ENCODE measurements at regions not wholly inside any gene's neighbourhood (a gene's known extent, or its start where the extent isn't known, plus 50 kb on each side); places are given as distances from the start of the nearest gene placed in this dataset.

DNA sequence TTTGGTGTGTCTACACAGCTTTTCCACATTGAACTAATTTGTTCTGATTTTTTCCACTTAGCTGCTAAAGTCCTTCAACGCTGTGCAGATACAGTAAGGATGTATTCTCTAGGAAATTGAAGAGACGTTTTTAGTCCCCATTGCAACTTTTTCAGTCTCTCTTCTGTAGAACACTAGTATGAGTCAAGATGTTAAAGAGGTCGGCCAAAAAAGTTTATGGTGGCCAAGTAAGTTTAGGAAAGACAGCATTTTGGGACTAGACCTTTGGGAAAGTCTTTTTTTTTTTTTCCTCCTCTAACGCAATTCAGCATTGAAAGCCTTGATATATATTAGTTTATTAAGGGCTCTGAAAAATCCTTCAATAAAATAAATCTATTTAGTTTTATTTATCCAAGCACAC is 243.5 kb upstream of the FBXL7 start:
- DNase-seq = no peak
- intact Hi-C loops (cut with DNase I) = no loop called here
- 74 to 76% methylated on average over 4 of the region's 4 CpGs for WGBS, 2 donors
- H3K9me3 ChIP-seq = no peaks in the 10 kb centered on the region
- no peaks in the 10 kb centered on the region for H3K27me3 ChIP-seq
- peaks cover 0 to 19% (median 14%) of the 10 kb centered on the region in 4 donors for H3K4me1 ChIP-seq
- no peak overlapping the region for H3K27ac ChIP-seq
- H3K4me3 ChIP-seq = no peak overlapping the region
- H3K36me3 ChIP-seq = no peaks in the 10 kb centered on the region
- TF ChIP-seq EP300 (IDR thresholded peaks at IDR 0.05) (no peak), POLR2A (IDR thresholded peaks at IDR 0.05) (no peak), POLR2AphosphoS5 (IDR thresholded peaks at IDR 0.05) (no peak)
- TF ChIP-seq, protein P1, sequence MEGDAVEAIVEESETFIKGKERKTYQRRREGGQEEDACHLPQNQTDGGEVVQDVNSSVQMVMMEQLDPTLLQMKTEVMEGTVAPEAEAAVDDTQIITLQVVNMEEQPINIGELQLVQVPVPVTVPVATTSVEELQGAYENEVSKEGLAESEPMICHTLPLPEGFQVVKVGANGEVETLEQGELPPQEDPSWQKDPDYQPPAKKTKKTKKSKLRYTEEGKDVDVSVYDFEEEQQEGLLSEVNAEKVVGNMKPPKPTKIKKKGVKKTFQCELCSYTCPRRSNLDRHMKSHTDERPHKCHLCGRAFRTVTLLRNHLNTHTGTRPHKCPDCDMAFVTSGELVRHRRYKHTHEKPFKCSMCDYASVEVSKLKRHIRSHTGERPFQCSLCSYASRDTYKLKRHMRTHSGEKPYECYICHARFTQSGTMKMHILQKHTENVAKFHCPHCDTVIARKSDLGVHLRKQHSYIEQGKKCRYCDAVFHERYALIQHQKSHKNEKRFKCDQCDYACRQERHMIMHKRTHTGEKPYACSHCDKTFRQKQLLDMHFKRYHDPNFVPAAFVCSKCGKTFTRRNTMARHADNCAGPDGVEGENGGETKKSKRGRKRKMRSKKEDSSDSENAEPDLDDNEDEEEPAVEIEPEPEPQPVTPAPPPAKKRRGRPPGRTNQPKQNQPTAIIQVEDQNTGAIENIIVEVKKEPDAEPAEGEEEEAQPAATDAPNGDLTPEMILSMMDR (IDR thresholded peaks at IDR 0.05) = no peak

DNA sequence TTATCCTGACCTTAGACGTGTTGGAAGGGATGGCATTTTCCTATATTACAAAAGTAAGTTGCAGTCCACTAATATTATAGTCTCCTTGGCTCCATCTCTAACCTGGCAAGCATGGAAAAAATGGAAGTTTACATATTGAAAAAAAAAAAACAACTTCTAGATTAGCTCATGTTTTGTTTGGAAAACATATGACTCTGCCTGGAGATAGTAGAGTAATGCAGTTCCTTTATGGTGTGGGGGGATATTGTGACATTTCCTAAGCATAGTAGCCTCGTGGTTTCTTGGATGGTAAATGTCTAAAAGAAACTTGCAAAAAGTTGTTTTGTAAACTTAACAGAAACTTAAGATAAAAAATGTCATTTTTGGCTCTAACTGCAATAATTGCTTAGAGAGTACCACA is 244.4 kb upstream of the FBXL7 start:
- Histone ChIP-seq H3K4me3 (no peak overlapping the region), H3K27ac (no peak overlapping the region), H3K9me3 (no peaks in the 10 kb centered on the region), H3K27me3 (no peaks in the 10 kb centered on the region), H3K36me3 (no peaks in the 10 kb centered on the region), H3K4me1 (peaks cover 0 to 10% (median 7%) of the 10 kb centered on the region in 4 donors)
- DNase-seq = no peak
- 29 to 43% methylated on average over 2 of the region's 2 CpGs for WGBS, 2 donors
- intact Hi-C loops (cut with DNase I) = no loop called here
- TF ChIP-seq, protein P1 (IDR thresholded peaks at IDR 0.05) = no peak
- no peak for TF ChIP-seq POLR2AphosphoS5 (IDR thresholded peaks at IDR 0.05)
- TF ChIP-seq POLR2A (IDR thresholded peaks at IDR 0.05) = no peak
- no peak for TF ChIP-seq EP300 (IDR thresholded peaks at IDR 0.05)

DNA sequence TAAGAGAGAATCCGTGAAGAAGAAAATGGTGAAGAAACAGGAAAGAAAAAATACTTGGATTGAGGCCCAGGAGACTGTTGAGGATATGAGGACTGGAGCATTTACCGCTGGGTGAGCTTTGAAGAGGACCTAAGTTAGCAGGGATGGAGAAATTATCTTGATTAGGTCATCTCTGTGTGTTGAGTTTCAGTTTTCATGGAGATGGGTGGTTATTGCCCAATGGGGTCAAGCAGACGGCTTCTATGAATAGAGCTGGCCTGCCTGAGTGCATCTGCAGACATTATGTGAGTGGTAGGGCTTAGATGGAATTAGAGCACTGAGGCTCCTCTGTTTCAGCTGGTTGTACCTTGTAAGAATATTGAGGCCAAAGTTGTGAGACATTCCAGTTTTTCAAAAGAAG is 245.4 kb upstream of the FBXL7 start:
- DNase-seq = no peak
- no peak overlapping the region for H3K27ac ChIP-seq
- H3K4me3 ChIP-seq = no peak overlapping the region
- TF ChIP-seq POLR2A (IDR thresholded peaks at IDR 0.05) = no peak
- TF ChIP-seq, protein P1 (IDR thresholded peaks at IDR 0.05) = no peak
- no peak for TF ChIP-seq EP300 (IDR thresholded peaks at IDR 0.05)
- TF ChIP-seq POLR2AphosphoS5 (IDR thresholded peaks at IDR 0.05) = no peak
- H3K4me1 ChIP-seq = peaks cover 0 to under 1% (median under 1%) of the 10 kb centered on the region in 4 donors
- H3K36me3 ChIP-seq = no peaks in the 10 kb centered on the region
- no peaks in the 10 kb centered on the region for H3K9me3 ChIP-seq
- no peaks in the 10 kb centered on the region for H3K27me3 ChIP-seq
- intact Hi-C loops (cut with DNase I) = no loop called here
- WGBS, 2 donors = 76 to 82% methylated on average over 3 of the region's 3 CpGs

DNA sequence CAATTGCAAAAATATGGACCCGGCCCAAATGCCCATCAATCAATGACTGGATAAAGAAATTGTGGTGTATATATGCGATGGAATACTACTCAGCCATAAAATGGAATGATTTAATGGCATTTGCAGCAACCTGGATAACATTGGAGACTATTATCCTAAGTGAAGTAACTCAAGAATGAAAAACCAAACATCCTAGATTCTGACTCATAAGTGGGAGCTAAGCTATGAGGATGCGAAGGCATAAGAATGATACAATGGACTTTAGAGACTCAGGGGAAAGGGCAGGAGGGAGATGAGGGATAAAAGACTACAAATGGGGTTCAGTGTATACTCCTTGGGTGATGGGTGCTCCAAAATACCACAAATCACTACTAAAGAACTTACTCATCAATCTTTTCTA is 247.6 kb upstream of the FBXL7 start:
- no peak overlapping the region for H3K4me3 ChIP-seq
- intact Hi-C loops (cut with DNase I) = no loop called here
- no peaks in the 10 kb centered on the region for H3K9me3 ChIP-seq
- H3K27me3 ChIP-seq = no peaks in the 10 kb centered on the region
- no peaks in the 10 kb centered on the region for H3K4me1 ChIP-seq
- DNase-seq = no peak
- no peak overlapping the region for H3K27ac ChIP-seq
- H3K36me3 ChIP-seq = no peaks in the 10 kb centered on the region
- TF ChIP-seq, protein P1 (IDR thresholded peaks at IDR 0.05) = no peak
- TF ChIP-seq POLR2AphosphoS5 (IDR thresholded peaks at IDR 0.05) (no peak), POLR2A (IDR thresholded peaks at IDR 0.05) (no peak), EP300 (IDR thresholded peaks at IDR 0.05) (no peak)
- 83 to 91% methylated on average over 3 of the region's 3 CpGs for WGBS, 2 donors

DNA sequence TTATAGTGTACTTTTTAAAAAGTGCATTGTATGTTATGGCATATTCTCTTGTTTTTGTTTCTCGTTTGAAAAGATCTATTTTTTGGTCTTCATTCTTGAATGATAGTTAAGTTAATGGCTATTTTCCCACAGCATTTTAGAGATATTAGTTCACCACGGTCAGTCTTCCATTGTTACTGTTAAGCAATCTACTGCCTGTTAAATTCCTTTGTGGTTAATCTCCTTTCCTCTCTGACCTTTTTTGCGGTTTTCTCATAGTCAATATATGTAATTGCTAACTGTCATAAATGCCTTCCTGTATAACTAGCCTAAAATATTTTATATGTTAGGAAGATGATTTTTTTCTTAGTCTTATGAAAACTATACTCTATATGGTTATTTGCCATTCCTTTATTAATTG is 250.8 kb upstream of the FBXL7 start:
- WGBS, 2 donors = 21 to 32% methylated on average over 3 of the region's 3 CpGs

More for the DNA sequence above, 250.8 kb upstream of the FBXL7 start:
- no peaks in the 10 kb centered on the region for H3K36me3 ChIP-seq
- no peaks in the 10 kb centered on the region for H3K27me3 ChIP-seq
- H3K4me1 ChIP-seq = no peaks in the 10 kb centered on the region
- no peaks in the 10 kb centered on the region for H3K9me3 ChIP-seq
- H3K27ac ChIP-seq = no peak overlapping the region
- intact Hi-C loops (cut with DNase I) = no loop called here
- TF ChIP-seq POLR2AphosphoS5 (IDR thresholded peaks at IDR 0.05) (no peak), EP300 (IDR thresholded peaks at IDR 0.05) (no peak), POLR2A (IDR thresholded peaks at IDR 0.05) (no peak)
- TF ChIP-seq, protein P1 (IDR thresholded peaks at IDR 0.05) = no peak
- no peak overlapping the region for H3K4me3 ChIP-seq
- DNase-seq = no peak

All from sigmoid colon (tissue), 6 donors.